ENCODE measurements at regions not wholly inside any gene's neighbourhood (a gene's known extent, or its start where the extent isn't known, plus 50 kb on each side); places are given as distances from the start of the nearest gene placed in this dataset.
"Not testable (repeated sequence)": the region's sequence is repeated elsewhere in the genome, so short reads cannot be mapped to it uniquely, and the experiment has no call there.

DNA sequence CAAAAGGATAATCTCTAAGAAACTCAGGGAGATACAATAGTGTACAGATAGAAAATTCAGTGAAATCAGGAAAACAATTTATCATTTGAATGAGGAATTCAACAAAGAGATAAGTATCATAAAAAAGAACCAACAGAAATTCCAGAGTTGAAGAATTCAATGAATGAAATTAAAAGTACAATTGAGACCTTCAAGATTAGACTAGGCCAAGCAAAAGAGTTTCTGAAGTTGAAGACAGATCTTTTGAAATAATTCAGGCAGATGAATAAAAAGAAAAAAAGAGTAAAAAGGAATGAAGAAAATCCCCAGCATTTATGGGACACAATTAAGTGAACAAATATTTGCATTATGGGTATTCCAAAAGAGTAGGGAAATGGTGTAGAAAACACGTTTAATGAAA lies 412.6 kb downstream of the TMEM121 start:
- Histone ChIP-seq H3K27me3 (ENCODE audit: control insufficient read depth, insufficient read depth, low read length) (no peaks in the 10 kb centered on the region; the same call in 1 of the 2 replicates), H3K9me3 (ENCODE audit: control insufficient read depth, insufficient read depth, low read depth, low read length) (peaks cover 80% of the 10 kb centered on the region), H3K4me3 (ENCODE audit: low read depth, low read length) (no peak overlapping the region), H3K27ac (ENCODE audit: low read depth, low read length) (no peak overlapping the region), H3K36me3 (ENCODE audit: control insufficient read depth, insufficient read depth, low read length) (no peaks in the 10 kb centered on the region), H3K4me1 (ENCODE audit: control insufficient read depth, insufficient read depth, low read length) (no peaks in the 10 kb centered on the region), H3K9ac (ENCODE audit: low read length) (no peak overlapping the region)

- Histone ChIP-seq H3K36me3 (ENCODE audit: control insufficient read depth, insufficient read depth, low read length) (no peaks in the 10 kb centered on the region), H3K4me1 (ENCODE audit: control insufficient read depth, insufficient read depth, low read length) (no peaks in the 10 kb centered on the region; the same call in 1 of the 2 replicates), H3K27me3 (ENCODE audit: control insufficient read depth, insufficient read depth, low read length) (no peaks in the 10 kb centered on the region; the same call in 1 of the 2 replicates), H3K9ac (ENCODE audit: low read length) (no peak overlapping the region), H3K9me3 (ENCODE audit: control insufficient read depth, insufficient read depth, low read depth, low read length) (peaks cover 79% of the 10 kb centered on the region), H3K27ac (ENCODE audit: low read depth, low read length) (no peak overlapping the region), H3K4me3 (ENCODE audit: low read depth, low read length) (no peak overlapping the region)
These were observed 413.6 kb downstream of the TMEM121 start for GRCh38 chr14:105939810-105940508.

- Histone ChIP-seq H3K36me3 (ENCODE audit: control insufficient read depth, insufficient read depth, low read length) (no peaks in the 10 kb centered on the region), H3K4me1 (ENCODE audit: control insufficient read depth, insufficient read depth, low read length) (no peaks in the 10 kb centered on the region; the same call in 1 of the 2 replicates), H3K27ac (ENCODE audit: low read depth, low read length) (no peak overlapping the region), H3K9ac (ENCODE audit: low read length) (no peak overlapping the region), H3K4me3 (ENCODE audit: low read depth, low read length) (no peak overlapping the region), H3K27me3 (ENCODE audit: control insufficient read depth, insufficient read depth, low read length) (no peaks in the 10 kb centered on the region; the same call in 1 of the 2 replicates), H3K9me3 (ENCODE audit: control insufficient read depth, insufficient read depth, low read depth, low read length) (peaks cover 79% of the 10 kb centered on the region; the same call in 1 of the 2 replicates)
These were observed 414.3 kb downstream of the TMEM121 start for GRCh38 chr14:105940534-105941225.

DNA sequence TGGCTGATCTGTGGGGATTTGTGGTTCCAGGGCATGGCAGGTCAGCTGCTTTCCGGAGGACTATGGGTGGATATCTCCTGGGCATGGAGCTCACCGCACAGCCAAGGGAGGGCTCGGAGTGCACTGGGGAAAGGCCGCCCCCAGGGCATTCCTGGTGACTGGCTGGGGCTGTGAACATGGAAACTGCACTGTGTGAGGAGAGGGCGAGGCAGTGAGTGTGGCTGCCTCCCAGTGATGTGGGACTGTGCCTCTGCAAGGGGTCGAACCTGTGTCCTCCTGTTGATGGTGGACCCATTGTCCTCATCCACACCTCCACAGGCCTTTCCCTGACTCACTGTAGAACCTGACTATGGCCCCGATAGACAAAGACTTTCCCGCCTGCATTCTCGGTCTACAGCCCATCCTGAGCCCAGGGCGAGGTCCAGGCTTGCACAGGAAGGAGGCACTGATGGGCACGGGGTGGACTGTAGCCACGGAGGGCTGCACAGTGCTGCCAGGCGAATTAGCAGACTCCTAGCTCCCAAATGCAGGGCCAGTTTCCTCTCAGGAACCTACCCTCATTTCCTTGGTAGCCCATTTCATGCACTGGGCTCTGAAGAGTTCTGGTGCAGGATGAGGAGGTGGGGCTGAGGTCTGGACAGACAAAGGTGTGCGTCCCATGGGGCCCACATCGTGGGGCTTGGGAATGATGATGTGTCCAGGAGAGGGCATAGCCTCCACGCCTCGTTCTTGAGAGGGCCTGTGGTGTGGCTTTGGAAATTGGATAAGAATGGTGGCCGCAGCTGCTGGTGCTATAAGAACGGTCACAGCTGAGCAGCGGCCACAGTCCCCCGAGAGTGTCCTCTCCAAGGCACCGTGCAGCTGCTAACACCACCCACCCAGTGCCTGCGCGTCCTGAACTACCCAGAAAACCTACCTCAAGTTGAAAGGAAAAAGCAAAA lies 415.1 kb downstream of the TMEM121 start:
- Histone ChIP-seq H3K9me3 (ENCODE audit: control insufficient read depth, insufficient read depth, low read depth, low read length) (peaks cover 80% of the 10 kb centered on the region; the same call in 1 of the 2 replicates), H3K4me1 (ENCODE audit: control insufficient read depth, insufficient read depth, low read length) (no peaks in the 10 kb centered on the region; the same call in 1 of the 2 replicates), H3K4me3 (ENCODE audit: low read depth, low read length) (no peak overlapping the region), H3K36me3 (ENCODE audit: control insufficient read depth, insufficient read depth, low read length) (no peaks in the 10 kb centered on the region), H3K9ac (ENCODE audit: low read length) (no peak overlapping the region), H3K27me3 (ENCODE audit: control insufficient read depth, insufficient read depth, low read length) (no peaks in the 10 kb centered on the region; the same call in 1 of the 2 replicates), H3K27ac (ENCODE audit: low read depth, low read length) (no peak overlapping the region)

- peaks cover 80% of the 10 kb centered on the region; the same call in 1 of the 2 replicates for H3K9me3 ChIP-seq (ENCODE audit: control insufficient read depth, insufficient read depth, low read depth, low read length)
- H3K9ac ChIP-seq (ENCODE audit: low read length); H3K36me3 ChIP-seq (ENCODE audit: control insufficient read depth, insufficient read depth, low read length); H3K27me3 ChIP-seq (ENCODE audit: control insufficient read depth, insufficient read depth, low read length); H3K27ac ChIP-seq (ENCODE audit: low read depth, low read length); H3K4me1 ChIP-seq (ENCODE audit: control insufficient read depth, insufficient read depth, low read length); H3K4me3 ChIP-seq (ENCODE audit: low read depth, low read length): not testable (repeated sequence)
These were observed 416.3 kb downstream of the TMEM121 start for GRCh38 chr14:105942725-105943124.

GRCh38 chr14:105943973-105944602 lies 417.7 kb downstream of the TMEM121 start:
- Histone ChIP-seq H3K4me3 (ENCODE audit: low read depth, low read length) (peak overlapping the region; percentile 13; the same call in 1 of the 2 replicates), H3K4me1 (ENCODE audit: control insufficient read depth, insufficient read depth, low read length) (no peaks in the 10 kb centered on the region; the same call in 1 of the 2 replicates), H3K36me3 (ENCODE audit: control insufficient read depth, insufficient read depth, low read length) (no peaks in the 10 kb centered on the region), H3K9me3 (ENCODE audit: control insufficient read depth, insufficient read depth, low read depth, low read length) (peaks cover 78% of the 10 kb centered on the region; the same call in 1 of the 2 replicates), H3K9ac (ENCODE audit: low read length) (no peak overlapping the region), H3K27ac (ENCODE audit: low read depth, low read length) (no peak overlapping the region), H3K27me3 (ENCODE audit: control insufficient read depth, insufficient read depth, low read length) (no peaks in the 10 kb centered on the region; the same call in 1 of the 2 replicates)

- Histone ChIP-seq H3K9me3 (ENCODE audit: control insufficient read depth, insufficient read depth, low read depth, low read length) (peaks cover 71% of the 10 kb centered on the region; the same call in 1 of the 2 replicates), H3K27me3 (ENCODE audit: control insufficient read depth, insufficient read depth, low read length) (no peaks in the 10 kb centered on the region; the same call in 1 of the 2 replicates), H3K36me3 (ENCODE audit: control insufficient read depth, insufficient read depth, low read length) (no peaks in the 10 kb centered on the region), H3K27ac (ENCODE audit: low read depth, low read length) (no peak overlapping the region), H3K4me1 (ENCODE audit: control insufficient read depth, insufficient read depth, low read length) (no peaks in the 10 kb centered on the region; the same call in 1 of the 2 replicates), H3K9ac (ENCODE audit: low read length) (no peak overlapping the region), H3K4me3 (ENCODE audit: low read depth, low read length) (peak overlapping the region; percentile 13; the same call in 1 of the 2 replicates)
These were observed 418.5 kb downstream of the TMEM121 start for GRCh38 chr14:105944632-105945610.

GRCh38 chr14:105945896-105946295 lies 419.5 kb downstream of the TMEM121 start:
- Histone ChIP-seq H3K36me3 (ENCODE audit: control insufficient read depth, insufficient read depth, low read length) (no peaks in the 10 kb centered on the region), H3K9me3 (ENCODE audit: control insufficient read depth, insufficient read depth, low read depth, low read length) (peaks cover 65% of the 10 kb centered on the region; the same call in 1 of the 2 replicates), H3K9ac (ENCODE audit: low read length) (no peak overlapping the region), H3K4me1 (ENCODE audit: control insufficient read depth, insufficient read depth, low read length) (no peaks in the 10 kb centered on the region; the same call in 1 of the 2 replicates), H3K27me3 (ENCODE audit: control insufficient read depth, insufficient read depth, low read length) (no peaks in the 10 kb centered on the region; the same call in 1 of the 2 replicates), H3K4me3 (ENCODE audit: low read depth, low read length) (no peak overlapping the region), H3K27ac (ENCODE audit: low read depth, low read length) (no peak overlapping the region)

- no peaks in the 10 kb centered on the region for H3K36me3 ChIP-seq (ENCODE audit: control insufficient read depth, insufficient read depth, low read length)
- no peak overlapping the region for H3K9ac ChIP-seq (ENCODE audit: low read length)
- H3K27ac ChIP-seq (ENCODE audit: low read depth, low read length), result no peak overlapping the region
- peaks cover 64% of the 10 kb centered on the region; the same call in 1 of the 2 replicates for H3K9me3 ChIP-seq (ENCODE audit: control insufficient read depth, insufficient read depth, low read depth, low read length)
- H3K27me3 ChIP-seq (ENCODE audit: control insufficient read depth, insufficient read depth, low read length), result no peaks in the 10 kb centered on the region; the same call in 1 of the 2 replicates
- H3K4me3 ChIP-seq (ENCODE audit: low read depth, low read length), result no peak overlapping the region
- no peaks in the 10 kb centered on the region; the same call in 1 of the 2 replicates for H3K4me1 ChIP-seq (ENCODE audit: control insufficient read depth, insufficient read depth, low read length)
These were observed 421.2 kb downstream of the TMEM121 start for GRCh38 chr14:105947599-105947998.

Data from HUES6 (cell line).